ENCODE measurements at regions not wholly inside any gene's neighbourhood (a gene's known extent, or its start where the extent isn't known, plus 50 kb on each side); places are given as distances from the start of the nearest gene placed in this dataset.

DNA sequence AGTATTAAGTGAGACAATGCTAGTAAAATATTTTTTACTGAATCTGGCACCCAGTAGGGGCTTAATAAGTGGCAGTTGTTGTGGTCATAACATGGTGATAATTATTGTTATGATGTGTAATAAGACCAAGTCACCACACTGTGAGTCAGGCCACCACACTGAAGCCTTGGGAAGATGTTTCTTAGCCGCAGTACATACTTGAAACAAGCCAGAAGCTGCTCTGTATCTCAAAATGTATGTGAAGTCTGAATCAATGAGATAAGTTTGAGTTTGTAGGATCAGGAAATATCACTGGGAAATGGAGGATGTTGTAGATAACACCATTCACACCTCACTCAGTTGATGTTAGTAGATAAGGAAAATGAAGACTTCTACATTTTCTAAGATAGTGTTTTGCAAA lies 51.3 kb upstream of the PTPN3 start:
- Histone ChIP-seq H3K4me1 (no peaks in the 10 kb centered on the region), H3K36me3 (no peaks in the 10 kb centered on the region), H3K4me3 (no peak overlapping the region), H3K27ac (replicated peaks in 1 of 4) (no peak overlapping the region), H3K9me3 (peaks cover 0 to 19% (median 17%) of the 10 kb centered on the region in 4 donors), H3K27me3 (no peaks in the 10 kb centered on the region)
- no peak for DNase-seq (ENCODE audit: extremely low spot score)
- intact Hi-C loops (cut with DNase I) = no loop called here
- 73% methylated on average over 1 of the region's 1 CpG for WGBS
- TF ChIP-seq EP300 (IDR thresholded peaks at IDR 0.05) (no peak), POLR2A (IDR thresholded peaks at IDR 0.05; ENCODE audit: low read depth) (no peak), POLR2AphosphoS5 (IDR thresholded peaks at IDR 0.05) (no peak)
- TF ChIP-seq, protein P1, sequence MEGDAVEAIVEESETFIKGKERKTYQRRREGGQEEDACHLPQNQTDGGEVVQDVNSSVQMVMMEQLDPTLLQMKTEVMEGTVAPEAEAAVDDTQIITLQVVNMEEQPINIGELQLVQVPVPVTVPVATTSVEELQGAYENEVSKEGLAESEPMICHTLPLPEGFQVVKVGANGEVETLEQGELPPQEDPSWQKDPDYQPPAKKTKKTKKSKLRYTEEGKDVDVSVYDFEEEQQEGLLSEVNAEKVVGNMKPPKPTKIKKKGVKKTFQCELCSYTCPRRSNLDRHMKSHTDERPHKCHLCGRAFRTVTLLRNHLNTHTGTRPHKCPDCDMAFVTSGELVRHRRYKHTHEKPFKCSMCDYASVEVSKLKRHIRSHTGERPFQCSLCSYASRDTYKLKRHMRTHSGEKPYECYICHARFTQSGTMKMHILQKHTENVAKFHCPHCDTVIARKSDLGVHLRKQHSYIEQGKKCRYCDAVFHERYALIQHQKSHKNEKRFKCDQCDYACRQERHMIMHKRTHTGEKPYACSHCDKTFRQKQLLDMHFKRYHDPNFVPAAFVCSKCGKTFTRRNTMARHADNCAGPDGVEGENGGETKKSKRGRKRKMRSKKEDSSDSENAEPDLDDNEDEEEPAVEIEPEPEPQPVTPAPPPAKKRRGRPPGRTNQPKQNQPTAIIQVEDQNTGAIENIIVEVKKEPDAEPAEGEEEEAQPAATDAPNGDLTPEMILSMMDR (IDR thresholded peaks at IDR 0.05) = no peak

DNA sequence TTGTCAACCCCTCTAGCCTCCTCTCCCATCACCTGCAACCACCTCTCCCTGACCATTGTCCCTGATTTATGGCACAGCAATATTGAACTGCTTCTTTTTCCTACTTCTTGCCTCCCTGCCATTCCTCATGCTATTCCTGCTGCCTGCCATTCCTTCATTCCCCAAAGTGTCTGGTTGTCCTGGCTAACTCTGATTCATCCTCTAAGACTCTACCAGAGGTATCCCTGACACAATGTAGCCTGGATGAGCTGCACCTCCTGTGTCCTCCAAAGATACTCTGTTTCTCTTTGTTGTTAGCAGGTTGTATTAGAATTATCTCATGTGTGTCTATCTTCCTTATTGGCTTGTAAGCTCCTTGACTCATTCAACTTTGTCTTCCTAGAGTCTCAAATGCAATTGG lies 53.5 kb upstream of the PTPN3 start:
- Histone ChIP-seq H3K4me1 (no peaks in the 10 kb centered on the region), H3K36me3 (no peaks in the 10 kb centered on the region), H3K27me3 (no peaks in the 10 kb centered on the region), H3K9me3 (peaks cover 0 to 6% (median 4%) of the 10 kb centered on the region in 4 donors), H3K4me3 (no peak overlapping the region), H3K27ac (replicated peaks in 1 of 4) (no peak overlapping the region)
- DNase-seq (ENCODE audit: extremely low spot score) = no peak
- intact Hi-C loops (cut with DNase I) = no loop called here
- TF ChIP-seq EP300 (IDR thresholded peaks at IDR 0.05) (no peak), POLR2A (IDR thresholded peaks at IDR 0.05; ENCODE audit: low read depth) (no peak), POLR2AphosphoS5 (IDR thresholded peaks at IDR 0.05) (no peak)
- TF ChIP-seq, protein P1 (IDR thresholded peaks at IDR 0.05) = no peak

DNA sequence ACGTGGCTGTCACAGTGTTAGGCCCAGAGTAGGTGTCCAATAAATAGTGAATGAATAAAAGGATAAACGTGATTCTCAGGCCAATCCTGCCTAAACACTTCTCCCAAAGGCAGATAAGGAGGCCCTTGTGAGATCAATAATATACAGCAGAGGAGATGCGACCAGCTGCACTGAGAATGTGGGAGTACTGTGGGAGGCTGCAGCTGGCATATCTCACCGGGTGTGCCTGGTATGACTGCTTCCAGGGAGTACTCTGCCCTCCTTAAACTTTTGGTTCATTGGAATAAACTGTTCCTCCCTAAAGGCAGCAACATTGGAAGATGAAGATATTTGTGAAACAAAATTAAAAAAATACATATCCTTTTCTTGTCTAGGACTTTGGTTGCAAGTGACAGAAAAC lies 57.1 kb upstream of the PTPN3 start:
- H3K27ac ChIP-seq (replicated peaks in 1 of 4) = no peak overlapping the region
- intact Hi-C loops (cut with DNase I) = loop anchor here (5.0 kb wide), 1 partner anchor 677 kb away; no protein-coding TSS in a partner anchor
- no peaks in the 10 kb centered on the region for H3K36me3 ChIP-seq
- no peaks in the 10 kb centered on the region for H3K4me1 ChIP-seq
- 86% methylated on average over 4 of the region's 4 CpGs for WGBS
- DNase-seq (ENCODE audit: extremely low spot score) = no peak
- no peaks in the 10 kb centered on the region for H3K9me3 ChIP-seq
- no peak overlapping the region for H3K4me3 ChIP-seq
- TF ChIP-seq EP300 (IDR thresholded peaks at IDR 0.05) (no peak), POLR2AphosphoS5 (IDR thresholded peaks at IDR 0.05) (no peak), POLR2A (IDR thresholded peaks at IDR 0.05; ENCODE audit: low read depth) (no peak)
- TF ChIP-seq, protein P1 (IDR thresholded peaks at IDR 0.05) = no peak
- H3K27me3 ChIP-seq = no peaks in the 10 kb centered on the region

DNA sequence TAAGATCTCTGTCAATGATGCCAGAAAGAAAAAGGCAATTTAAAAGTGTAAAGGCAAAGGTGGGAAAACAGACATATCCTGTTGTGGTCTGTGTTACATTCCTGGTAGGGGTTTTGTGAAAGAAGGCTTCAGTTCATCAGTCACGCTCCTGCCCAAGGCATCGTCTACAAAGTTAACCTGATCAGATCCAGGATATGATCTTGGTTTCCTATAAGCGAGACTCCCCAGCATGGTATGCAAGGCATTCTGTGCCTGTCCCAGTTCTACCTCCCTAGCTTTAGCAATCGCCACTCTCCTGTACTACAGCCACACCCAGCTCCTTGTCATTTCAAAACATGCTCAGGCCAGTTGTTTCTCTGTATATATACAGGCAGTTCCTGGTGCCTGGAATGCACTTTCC lies 58.0 kb upstream of the PTPN3 start:
- TF ChIP-seq EP300 (IDR thresholded peaks at IDR 0.05) = no peak
- TF ChIP-seq POLR2A (IDR thresholded peaks at IDR 0.05; ENCODE audit: low read depth) = no peak
- TF ChIP-seq, protein P1 (IDR thresholded peaks at IDR 0.05) = no peak
- TF ChIP-seq POLR2AphosphoS5 (IDR thresholded peaks at IDR 0.05) = no peak
- intact Hi-C loops (cut with DNase I) = loop anchor here (5.0 kb wide), 1 partner anchor 676 kb away; no protein-coding TSS in a partner anchor
- Histone ChIP-seq H3K4me3 (no peak overlapping the region), H3K27me3 (no peaks in the 10 kb centered on the region), H3K27ac (replicated peaks in 1 of 4) (no peak overlapping the region), H3K4me1 (no peaks in the 10 kb centered on the region), H3K36me3 (no peaks in the 10 kb centered on the region), H3K9me3 (no peaks in the 10 kb centered on the region)
- 68% methylated on average over 4 of the region's 4 CpGs for WGBS
- peak; percentile 74 for DNase-seq (ENCODE audit: extremely low spot score)

DNA sequence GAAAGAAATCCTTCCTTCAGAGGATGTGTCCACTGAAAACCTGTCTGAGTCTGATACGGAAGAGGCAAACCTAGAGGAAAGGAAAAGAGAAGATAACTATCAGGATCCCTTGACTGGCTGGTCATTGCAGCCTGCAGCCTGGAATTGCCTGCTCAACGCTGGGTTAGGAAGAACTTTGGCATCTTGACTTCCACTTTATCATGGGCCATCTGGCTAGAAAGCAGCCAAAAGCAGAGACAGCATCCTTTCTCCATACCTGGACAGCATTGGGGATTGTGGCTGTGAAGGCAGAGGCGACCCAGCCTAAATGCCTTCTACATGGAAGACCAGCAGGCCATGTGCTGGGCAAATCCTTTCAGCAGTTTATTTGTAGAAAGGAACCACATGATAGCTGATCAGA lies 58.7 kb upstream of the PTPN3 start:
- Histone ChIP-seq H3K27ac (replicated peaks in 1 of 4) (no peak overlapping the region), H3K4me3 (no peak overlapping the region), H3K4me1 (no peaks in the 10 kb centered on the region), H3K9me3 (no peaks in the 10 kb centered on the region), H3K36me3 (no peaks in the 10 kb centered on the region), H3K27me3 (no peaks in the 10 kb centered on the region)
- WGBS = 85% methylated on average over 3 of the region's 3 CpGs
- peak; percentile 50 for DNase-seq (ENCODE audit: extremely low spot score)
- no peak for TF ChIP-seq POLR2A (IDR thresholded peaks at IDR 0.05; ENCODE audit: low read depth)
- no peak for TF ChIP-seq POLR2AphosphoS5 (IDR thresholded peaks at IDR 0.05)
- TF ChIP-seq, protein P1 (IDR thresholded peaks at IDR 0.05) = no peak
- no peak for TF ChIP-seq EP300 (IDR thresholded peaks at IDR 0.05)
- intact Hi-C loops (cut with DNase I) = loop anchor here (5.0 kb wide), 1 partner anchor 676 kb away; no protein-coding TSS in a partner anchor
